Activated CD4-positive, CD25-positive, alpha-beta regulatory T cell treated with anti-CD3 and anti-CD28 coated beads, Interleukin-2, amount 50 U/mL, for 72 hours (primary cell): ENCODE measurements at regions not wholly inside any gene's neighbourhood (a gene's known extent, or its start where the extent isn't known, plus 50 kb on each side); places are given as distances from the start of the nearest gene placed in this dataset.
"Not testable (repeated sequence)": the region's sequence is repeated elsewhere in the genome, so short reads cannot be mapped to it uniquely, and the experiment has no call there.

ENCODE experiments used
- DNase-seq: peaks from one replicate; pipeline ENCODE4 v3.0.0; 2021

DNA sequence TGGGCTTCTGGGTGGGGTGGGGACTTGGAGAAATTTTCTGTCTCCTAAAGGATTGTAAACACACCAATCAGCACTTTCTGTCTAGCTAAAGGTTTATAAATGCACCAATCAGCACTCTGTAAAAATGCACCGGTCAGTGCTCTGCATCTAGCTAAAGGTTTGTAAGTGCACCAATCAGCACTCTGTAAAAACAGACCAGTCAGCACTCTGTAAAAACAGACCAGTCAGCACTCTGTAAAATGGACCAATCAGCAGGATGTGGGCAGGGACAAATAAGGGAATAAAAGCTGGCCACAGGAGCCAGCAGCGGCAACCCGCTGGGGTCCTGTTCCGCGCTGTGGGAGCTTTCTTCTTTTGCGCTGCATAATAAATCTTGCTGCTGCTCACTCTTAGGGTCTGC lies 63.0 kb upstream of the MAP9 start:
- DNase-seq = not testable (repeated sequence)

DNA sequence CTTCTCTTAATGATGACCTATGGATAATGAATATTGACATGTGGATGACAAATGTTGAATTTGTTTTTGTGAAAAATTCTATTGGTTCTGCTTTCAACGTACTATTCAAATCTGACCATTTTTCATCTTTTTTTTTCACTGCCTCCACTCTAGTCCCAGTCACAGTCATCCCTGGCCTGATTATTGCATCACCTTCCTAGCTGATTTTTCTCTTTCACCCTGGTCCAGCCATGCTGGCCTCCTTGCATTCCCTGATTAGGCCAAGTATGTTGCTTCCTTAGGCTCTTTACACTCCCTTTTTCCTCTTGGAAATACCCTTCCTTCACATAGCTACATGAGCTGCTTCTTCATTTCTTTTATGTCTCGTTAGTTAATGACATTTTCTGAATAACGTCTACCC lies 58.1 kb upstream of the MAP9 start:
- DNase-seq = no peak

DNA sequence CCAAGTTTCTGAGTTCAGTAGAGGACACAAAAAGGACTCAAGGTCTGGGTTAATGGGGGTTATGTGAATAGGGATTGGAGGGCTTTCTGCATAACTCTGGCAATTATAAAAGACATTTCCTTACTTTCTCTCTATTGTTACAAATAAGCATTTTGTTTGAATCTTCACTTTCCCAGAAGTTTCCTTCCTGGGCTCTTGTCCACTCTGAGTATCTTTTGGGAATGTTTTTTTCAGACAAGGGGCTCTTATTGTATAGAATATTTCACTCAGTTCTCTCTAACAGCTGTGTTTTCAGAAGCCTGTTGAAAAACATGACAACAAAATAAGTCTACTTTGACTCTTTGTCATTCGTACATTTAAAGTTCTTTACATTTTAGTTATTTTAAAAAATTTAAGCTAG lies 57.6 kb upstream of the MAP9 start:
- no peak for DNase-seq

DNA sequence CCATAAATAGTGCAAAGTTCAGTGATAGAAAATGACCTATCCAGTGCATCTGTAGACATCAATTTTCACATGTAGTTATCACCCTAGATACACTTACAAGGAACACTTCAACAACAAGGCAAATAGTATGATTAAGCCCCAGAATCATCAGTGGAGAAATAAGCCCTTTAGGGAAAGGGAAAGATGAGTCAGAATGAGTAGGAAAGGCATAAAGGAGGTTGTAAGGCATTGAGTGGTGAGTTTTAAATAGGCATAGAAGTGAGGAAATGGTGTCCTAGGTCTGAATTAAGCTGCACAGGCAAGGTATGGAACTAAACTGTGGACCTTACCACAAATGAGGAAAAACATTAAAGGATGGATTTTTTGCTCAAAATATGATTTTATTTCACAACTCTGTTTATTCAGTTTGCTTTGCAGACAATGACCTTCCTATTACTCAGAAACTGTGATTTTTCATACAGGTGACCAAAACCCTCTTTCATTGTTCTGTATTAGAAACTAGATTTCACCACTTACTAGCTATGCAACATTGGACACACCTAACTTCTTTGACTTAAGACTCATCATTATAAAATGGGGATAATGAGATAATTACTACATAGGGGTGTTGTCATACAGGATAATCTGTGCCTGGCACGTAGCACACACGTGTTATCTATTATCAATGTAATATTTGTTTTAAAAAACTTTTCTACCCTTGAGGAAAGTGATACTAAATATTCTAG lies 57.0 kb upstream of the MAP9 start:
- no peak for DNase-seq

DNA sequence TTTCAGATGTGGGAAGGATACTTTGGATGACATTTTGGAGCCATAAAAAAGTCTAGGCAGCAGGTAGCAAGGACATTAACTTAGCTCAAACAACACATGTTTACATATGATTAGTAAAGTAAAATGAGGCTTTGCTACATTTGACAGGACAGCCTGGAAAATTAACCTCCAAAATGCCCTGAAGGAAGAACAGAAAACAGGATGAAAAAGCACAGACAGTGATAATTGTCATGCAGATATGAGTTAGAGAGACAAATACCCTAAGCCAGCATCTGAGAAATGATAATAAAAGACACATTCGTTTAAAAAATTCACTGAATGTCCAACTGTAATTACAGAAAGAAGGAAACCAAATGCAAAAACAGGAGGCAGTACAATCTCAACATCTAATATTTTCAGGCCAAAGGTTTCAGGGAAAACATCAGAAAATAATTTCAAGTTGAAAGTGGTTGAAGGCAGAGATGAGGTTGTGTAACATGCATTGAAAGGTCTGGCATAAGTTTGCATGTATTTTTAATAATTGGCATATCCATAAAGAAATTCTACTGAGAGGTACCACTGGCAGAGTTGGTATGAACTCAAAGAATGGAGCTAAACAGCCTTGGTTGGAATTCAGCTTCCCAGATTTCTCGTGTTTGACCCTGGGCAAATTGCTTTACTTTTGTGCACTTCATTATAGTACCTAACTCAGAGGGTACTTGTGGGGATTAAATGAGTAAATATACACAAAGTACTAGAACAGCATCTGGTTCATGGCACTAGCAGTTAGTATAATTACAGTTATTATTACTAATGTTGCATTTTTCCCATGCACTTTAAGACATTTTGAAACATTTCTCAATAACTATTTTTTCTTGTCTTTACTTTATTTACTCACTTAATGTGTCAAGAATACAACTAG lies 54.4 kb upstream of the MAP9 start:
- DNase-seq = no peak

DNA sequence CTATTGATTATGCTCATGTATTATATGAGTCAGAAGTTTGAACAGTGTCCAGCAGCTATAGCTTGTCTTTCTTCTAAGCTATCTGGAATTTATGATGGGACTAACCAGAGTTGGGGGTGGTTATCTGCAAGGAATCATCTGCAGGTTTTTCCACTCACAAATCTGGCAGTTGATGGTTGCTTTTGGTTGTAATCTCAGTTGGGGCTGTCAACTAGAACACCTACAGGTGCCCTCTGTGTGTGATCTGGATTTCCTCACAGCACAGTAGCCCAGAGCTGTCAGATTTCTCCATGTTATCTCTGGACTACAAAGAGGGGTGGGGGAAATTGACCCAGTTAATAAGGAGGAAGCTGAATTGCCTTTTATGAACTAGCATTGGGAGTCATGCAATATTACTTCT lies 51.4 kb upstream of the MAP9 start:
- no peak for DNase-seq

DNA sequence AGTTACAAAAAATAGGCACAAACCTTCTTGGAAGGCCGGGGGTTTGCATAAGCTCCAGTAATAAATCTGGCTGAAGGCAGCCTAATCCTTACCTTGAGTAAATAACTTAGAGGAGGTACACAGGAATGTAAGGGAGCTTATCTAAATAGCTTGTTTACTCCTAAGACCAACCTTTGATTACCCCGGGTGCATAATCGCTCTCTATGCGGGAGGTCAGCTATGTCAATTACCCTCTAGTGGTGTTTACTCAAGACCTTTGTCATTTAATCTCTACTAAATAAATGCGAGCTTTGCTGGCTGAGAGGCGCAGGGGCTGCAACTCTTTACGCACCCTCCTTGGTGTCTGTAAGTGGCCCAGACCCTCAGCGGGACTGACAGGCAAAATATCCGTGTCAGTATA lies 50.2 kb upstream of the MAP9 start:
- DNase-seq = no peak
